GM18505 (cell line): ENCODE measurements at regions not wholly inside any gene's neighbourhood (a gene's known extent, or its start where the extent isn't known, plus 50 kb on each side); places are given as distances from the start of the nearest gene placed in this dataset.
"Not testable (repeated sequence)": the region's sequence is repeated elsewhere in the genome, so short reads cannot be mapped to it uniquely, and the experiment has no call there.

ENCODE experiments used
- ATAC-seq: cut with Tn5 transposase; IDR thresholded peaks from one replicate; pipeline ENCODE4 v1.9.1; 2021; ENCODE audit not compliant: unreplicated experiment
- POLR2A ChIP-seq: IDR thresholded peaks from 4 replicates; pipeline ENCODE4 v1.6.1; 2011; ENCODE audit warnings: borderline replicate concordance; ENCODE audit not compliant: insufficient read depth, insufficient read length; ENCODE audit errors: extremely low read depth

DNA sequence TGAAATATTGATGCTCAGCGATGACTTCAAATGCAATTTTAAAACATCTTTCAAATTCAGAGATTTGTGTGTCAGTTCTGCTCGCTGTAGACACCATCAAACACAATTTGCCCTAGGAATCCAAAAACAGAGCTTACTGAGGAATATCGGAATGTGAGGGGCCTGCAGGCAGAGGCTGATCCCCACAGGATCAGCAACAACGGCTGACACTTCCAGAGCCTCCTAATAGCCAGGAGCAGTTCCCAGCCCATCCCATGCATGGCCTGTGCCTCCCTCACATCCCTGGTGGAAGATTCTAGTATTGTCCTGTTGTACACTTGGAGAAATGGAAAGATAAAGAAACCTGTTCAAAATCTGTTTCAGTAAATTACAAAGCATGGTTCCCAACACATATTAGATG is 129.7 kb upstream of the VWC2 start:
- ATAC-seq: no peak
- no peak for TF ChIP-seq POLR2A

DNA sequence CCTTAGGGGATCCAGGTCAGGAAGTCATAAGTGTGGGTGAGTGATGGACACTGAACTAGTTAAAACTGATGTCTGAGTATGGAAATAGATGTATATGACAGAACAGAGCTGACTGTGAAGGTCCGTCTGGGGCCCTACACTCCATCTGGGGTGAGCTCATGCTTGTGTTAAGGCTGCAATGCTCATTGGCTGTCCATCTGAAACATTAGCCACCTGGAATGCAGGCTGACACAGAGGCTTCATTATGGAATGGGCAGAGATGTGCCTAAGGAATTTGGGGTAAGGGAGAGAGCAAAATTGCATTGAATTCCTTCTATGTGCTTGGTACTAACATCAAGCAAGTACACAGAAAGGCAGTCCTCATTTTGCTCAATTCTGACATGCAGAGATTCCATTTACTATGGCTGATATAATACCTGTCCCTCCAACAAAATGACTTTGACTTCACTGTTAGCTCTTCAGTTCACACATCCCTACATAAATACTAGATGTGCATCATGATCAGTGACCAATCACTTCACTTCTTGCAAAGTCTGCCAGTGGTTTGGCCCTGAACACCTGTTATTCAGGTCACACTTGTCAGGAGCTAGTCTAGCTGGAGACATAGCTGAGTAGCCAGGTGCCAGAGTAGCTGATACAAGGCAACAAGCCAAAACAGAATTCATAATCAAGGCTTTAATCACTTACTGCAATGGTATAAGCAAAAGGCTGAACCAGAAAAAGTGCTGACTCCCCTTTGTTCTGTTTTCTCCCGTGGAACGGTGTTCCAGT is 128.9 kb upstream of the VWC2 start:
- TF ChIP-seq POLR2A: no peak
- ATAC-seq: no peak

DNA sequence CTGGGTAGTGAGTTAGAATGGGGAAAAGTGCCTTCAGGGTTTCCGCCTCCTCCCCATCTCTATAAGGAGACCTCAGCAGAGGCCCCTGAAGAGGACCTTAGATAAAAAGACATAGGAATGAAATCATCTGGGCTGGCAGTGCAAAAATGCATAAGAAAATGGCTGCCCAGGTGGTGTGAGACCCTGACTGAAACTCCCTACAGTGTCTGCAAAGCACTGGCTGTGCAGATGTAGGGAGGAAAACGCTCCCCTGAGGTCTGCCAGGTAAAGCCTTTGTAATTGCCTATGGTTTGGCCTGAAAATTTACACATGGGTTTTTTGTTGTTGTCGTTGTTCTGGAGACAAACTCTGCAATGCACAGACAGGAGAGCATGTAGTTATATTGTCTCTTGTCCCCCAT is 128.1 kb upstream of the VWC2 start:
- TF ChIP-seq POLR2A: no peak
- ATAC-seq: no peak

DNA sequence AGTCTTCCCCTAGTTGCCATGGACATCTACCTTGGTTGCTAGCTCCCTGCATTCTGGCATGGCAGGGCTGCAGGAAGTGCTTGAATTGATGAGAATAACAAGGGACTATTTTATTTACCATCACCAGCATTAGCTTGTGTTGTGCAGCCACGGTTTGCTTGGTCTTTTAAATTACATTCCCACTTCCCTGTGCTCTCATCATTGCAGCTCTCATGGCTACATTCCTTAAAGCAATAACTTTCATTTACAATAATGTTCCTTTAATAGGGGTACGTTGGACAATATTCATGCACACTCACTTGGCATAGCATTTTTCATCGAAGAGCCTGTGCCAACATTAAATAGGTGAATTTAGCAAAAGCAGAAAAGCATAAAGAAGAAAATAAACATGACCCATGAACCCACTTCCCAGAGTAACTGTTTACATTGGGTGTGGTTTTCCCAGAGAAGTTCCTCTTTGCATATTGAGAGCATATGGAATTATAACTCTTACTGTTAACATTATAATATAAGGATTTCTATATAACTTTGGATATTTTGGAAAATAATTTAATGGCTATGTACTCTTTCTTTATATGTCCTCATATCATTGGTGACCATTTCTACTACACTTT is 113.2 kb upstream of the VWC2 start:
- no peak for ATAC-seq
- TF ChIP-seq POLR2A: no peak

DNA sequence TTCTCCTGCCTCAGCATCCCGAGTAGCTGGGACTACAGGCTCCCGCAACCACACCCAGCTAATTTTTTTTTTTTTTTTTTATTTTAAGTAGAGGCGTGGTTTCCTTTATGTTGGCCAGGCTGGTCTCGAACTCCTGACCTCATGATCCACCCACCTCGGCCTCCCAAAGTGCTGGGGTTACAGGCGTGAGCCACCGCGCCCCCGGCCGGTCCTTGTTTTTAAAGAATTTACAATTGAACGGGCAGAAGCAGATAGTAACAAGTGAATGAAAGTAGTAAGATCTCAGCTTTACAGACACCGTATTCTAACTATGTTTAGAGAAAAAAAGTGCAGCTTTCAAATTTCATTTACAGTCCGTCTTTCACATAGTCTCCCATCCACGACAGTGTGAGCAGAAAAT is 112.5 kb upstream of the VWC2 start:
- no peak for TF ChIP-seq POLR2A
- ATAC-seq: no peak

DNA sequence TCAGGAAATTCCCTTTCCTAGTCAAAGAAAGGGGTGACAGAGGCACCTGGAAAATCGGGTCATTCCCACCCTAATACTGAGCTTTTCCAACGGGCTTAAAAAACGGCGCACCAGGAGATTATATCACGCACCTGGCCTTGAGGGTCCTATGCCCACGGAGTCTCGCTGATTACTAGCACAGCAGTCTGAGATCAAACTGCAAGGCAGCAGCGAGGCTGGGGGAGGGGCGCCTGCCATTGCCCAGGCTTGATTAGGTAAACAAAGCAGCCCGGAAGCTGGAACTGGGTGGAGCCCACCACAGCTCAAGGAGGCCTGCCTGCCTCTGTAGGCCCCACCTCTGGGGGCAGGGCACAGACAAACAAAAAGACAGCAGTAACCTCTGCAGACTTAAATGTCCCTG is 107.5 kb upstream of the VWC2 start:
- ATAC-seq: not testable (repeated sequence)

DNA sequence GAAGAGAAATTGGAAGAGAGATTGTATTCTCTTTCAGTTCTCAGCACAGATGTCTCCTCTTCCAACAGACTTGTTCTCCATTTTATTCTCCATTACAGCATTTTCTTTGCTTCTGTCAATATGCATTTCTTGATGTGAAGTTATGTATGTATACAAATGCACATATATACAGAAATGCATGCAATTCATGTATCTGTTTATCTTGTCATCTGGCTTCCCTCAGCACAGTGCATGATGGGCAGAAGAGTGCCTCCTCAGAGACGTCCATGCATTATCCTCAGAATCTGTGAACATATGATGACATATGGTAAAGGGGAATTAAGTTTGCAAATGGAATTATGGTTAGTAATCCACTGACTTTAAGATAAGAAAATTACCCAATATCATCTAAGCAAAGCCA is 106.7 kb upstream of the VWC2 start:
- no peak for TF ChIP-seq POLR2A
- ATAC-seq: no peak

DNA sequence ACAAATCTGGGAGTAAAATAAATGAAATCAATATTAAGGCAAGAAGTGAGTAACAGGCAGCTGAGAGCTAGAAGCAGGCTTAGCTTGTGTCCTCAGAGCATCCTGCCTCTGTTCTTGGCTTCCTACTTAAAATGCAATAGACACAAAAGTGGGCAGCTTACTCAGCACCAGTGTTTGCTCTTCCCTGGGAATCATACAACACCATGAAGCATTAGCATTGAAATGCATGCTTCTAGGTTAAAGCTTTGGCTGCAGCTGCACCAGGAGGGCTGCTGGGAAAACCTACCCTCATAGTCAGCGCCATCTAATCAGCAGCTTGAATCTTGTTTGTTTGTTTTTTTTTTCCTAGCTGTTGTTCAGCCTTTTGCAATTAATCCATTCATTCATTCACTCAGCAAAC is 104.2 kb upstream of the VWC2 start:
- no peak for TF ChIP-seq POLR2A
- no peak for ATAC-seq

DNA sequence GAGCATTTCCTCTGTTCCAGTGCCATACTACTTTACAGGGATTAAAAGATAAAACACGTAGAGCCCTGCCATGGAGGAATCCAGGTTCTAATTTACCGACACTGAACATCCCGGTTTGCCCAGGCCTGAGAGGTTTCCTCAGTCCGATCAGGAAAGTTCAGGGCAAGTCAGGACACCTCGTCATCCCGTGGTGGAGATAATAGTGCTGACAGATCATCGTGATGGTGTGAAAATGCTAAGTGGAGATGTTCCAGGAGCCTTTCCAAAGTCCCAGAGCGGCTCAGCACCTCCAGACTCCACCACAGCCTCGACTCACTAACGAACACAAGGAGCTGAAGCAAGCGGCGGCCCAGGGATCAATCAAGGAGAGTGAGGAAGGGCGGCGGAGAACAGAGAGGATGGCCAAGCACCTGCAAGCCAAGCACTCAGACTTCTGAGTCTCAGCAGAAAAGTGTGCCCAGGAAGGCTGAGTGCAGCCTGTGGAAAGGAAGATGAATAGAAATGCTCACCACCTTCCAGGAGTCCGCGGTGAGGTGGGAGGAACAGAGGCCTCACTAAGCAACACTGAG is 103.7 kb upstream of the VWC2 start:
- no peak for ATAC-seq
- no peak for TF ChIP-seq POLR2A

DNA sequence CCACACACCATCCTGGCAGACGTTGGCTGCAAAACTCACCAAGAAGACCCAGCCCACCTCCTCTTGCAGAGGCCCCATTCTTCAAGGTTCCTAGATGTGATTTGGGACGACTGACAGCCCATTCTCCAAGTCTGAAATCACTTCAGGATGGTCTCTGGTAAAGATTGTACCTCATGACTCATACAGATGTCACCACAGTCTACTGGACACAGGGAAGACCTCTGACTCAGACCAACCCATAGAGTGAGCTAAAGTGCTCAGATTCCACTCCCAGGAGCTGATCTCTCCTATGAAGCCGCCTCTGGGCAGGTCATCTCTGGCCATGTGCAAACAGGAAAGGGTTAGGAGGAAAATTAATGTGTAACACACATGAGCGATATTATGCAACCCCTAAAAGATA is 102.4 kb upstream of the VWC2 start:
- no peak for ATAC-seq
- TF ChIP-seq POLR2A: no peak

DNA sequence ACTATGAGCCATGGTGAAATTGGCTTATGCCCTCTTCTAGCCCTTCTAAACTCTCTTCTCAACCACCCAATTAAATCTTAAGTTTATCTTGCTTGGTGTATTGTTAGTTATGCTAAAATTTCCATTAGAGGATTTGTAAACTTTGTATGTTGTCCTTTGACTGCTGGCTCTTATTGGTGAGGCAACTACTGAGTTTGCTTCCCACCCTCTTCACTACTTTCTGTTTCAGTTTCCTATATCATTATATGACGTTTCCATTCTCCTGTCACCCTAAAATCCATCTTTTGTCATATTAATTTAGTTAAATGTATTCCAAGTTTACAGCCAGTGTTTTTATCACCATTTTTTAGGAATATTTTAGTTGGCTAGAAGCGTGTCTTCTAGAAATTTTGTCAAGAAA is 80.9 kb upstream of the VWC2 start:
- TF ChIP-seq POLR2A: no peak
- no peak for ATAC-seq

DNA sequence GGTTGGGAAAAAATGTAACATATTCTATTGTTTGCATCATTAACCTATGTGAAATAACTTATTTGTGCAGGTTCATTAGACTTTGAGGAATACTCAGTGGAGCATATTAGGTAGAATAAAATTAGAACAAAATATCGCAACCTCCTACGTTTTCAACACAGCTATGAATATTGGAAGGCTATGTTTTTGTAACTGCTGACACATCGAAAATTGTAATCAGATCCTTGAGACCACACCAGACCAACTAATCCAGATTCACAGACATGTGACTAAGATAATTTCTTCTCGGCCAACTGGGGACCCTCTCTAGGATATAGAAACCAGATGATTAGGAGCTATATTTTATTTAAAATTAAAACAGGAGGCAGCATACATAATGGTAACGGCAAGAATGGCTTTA is 77.5 kb upstream of the VWC2 start:
- no peak for TF ChIP-seq POLR2A
- ATAC-seq: no peak

DNA sequence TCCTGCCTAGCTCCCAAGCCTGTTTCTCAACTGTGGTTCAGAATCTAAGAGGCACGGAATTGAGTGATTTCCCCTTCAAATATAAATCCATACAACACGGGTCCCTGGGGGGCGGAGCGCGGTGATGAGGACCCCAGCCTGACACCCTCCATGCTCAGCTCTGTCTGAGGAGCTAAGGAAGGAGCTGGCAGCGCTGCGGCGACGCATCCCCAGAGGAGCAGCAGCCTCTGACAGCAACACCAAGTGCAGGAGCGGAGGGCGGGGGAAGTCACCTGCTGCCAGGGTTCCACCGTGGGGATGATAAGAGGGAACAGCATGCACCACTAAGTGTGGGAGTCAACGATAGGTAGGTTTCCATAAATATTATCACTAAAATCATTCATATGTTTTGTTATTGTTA is 72.6 kb upstream of the VWC2 start:
- no peak for TF ChIP-seq POLR2A
- no peak for ATAC-seq

DNA sequence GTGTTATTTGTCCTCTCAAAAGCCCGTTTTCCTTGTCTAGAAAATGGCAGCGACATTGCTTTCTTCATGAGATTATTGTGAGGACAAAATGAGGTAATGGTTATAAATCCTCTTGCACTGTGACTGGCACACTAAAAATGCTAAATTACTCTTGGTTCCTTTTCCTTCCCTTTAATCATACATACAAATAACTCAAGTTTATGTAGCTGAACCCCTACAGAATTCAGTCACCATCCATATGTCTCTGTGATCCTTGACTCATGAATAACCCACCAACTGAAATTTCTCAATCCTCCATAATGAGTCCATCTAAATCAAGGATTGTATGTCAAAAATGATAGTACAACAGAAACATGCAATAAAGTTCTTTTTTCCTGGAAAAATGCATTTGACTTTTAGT is 71.3 kb upstream of the VWC2 start:
- no peak for TF ChIP-seq POLR2A
- no peak for ATAC-seq

DNA sequence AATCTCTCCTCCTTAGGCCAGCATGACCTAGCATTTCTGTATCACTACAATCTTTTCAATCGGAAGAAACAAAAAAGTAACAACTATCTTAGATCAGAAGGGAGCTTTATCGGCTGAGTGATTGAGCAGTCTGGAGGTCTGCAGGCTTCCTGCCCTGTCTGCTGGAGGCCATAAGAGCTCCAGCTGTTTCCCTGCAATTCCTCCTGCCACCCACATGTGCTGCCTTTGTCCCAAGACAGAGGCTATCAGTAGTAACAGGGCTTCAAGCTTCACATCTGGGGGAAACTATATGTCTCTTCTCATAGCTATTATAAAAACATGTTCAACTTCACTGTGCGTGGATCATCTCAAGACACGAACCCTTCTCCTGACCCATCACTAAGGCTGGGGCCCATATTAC is 70.1 kb upstream of the VWC2 start:
- ATAC-seq: no peak
- TF ChIP-seq POLR2A: no peak

DNA sequence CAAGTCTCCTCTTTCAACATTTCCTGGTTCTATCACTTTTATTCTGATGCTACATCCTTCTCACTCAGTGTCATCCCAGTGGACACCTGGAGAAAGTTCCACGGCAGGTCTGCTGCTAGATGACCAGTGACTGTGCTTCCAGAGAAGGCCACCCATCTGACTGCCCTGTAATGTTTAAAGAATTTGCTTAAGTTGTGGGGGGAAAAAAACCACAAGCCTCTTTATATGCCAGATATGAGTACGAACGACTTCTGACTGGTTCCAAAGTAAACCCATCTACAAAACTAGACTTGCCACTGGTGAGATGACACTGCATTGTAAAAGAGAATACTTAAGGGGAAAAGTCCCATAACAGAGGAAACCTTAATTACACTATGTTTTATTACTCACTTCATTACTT is 69.6 kb upstream of the VWC2 start:
- ATAC-seq: no peak
- TF ChIP-seq POLR2A: no peak
